ENCODE measurements at regions not wholly inside any gene's neighbourhood (a gene's known extent, or its start where the extent isn't known, plus 50 kb on each side); places are given as distances from the start of the nearest gene placed in this dataset.
"Not testable (repeated sequence)": the region's sequence is repeated elsewhere in the genome, so short reads cannot be mapped to it uniquely, and the experiment has no call there.

DNA sequence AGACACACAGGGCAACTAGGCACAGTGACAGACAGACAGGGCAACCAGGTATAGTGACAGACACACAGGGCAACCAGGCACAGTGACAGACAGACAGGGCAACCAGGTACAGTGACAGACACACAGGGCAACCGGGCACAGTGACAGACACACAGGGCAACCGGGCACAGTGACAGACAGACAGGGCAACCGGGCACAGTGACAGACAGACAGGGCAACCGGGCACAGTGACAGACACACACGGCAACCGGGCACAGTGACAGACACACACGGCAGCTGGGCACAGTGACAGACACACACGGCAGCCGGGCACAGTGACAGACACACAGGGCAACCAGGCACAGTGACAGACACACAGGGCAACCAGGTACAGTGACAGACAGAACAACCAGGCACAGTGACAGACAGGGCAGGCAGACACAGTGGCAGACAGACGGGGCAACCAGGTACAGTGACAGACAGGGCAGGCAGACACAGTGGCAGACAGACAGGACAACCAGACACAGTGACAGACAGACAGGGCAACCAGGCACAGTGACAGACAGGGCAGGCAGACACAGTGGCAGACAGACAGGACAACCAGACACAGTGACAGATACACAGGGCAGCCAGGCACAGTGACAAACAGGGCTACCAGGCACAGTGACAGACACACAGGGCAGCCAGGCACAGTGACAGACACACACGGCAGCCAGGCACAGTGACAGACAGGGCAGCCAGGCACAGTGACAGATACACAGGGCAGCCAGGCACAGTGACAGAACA lies 64.7 kb upstream of the RAB6C start:
- Mint-ChIP-seq H3K9me3 (peaks cover 18% of the 10 kb centered on the region), H3K27me3 (peaks cover 4% of the 10 kb centered on the region), H3K27ac (no peak overlapping the region), H3K4me1 (ENCODE audit: low read depth) (no peaks in the 10 kb centered on the region), H3K4me3 (no peak overlapping the region), H3K36me3 (ENCODE audit: low read depth) (peaks cover 2% of the 10 kb centered on the region)
- no peak for DNase-seq

DNA sequence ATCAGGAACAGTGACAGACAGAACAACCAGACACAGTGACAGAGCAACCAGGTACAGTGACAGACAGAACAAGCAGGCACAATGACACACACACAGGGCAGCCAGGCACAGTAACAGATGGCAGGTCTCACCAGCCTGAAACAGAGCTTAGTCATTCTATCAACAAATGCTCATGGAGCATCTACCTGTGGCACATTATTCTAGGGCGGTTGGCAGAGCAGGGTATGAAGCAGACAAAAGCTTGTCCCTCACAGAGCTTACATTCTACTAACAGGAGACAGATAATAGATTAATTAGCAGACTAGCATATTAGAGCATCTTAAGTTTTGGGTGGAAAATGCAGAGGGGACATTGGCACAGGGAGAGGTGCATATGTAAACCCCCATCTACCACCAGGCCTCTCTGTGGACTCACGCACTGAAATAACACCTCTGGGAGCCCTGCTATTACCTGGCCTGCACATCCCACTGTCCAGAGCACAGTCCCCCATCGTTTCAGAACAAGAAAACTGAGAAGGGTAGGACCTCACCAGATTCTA lies 64.1 kb upstream of the RAB6C start:
- H3K9me3 Mint-ChIP-seq: peaks cover 23% of the 10 kb centered on the region
- no peak overlapping the region for H3K27ac Mint-ChIP-seq
- H3K4me1 Mint-ChIP-seq (ENCODE audit: low read depth): no peaks in the 10 kb centered on the region
- H3K27me3 Mint-ChIP-seq: peaks cover 4% of the 10 kb centered on the region
- H3K4me3 Mint-ChIP-seq: no peak overlapping the region
- DNase-seq: no peak
- peaks cover 2% of the 10 kb centered on the region for H3K36me3 Mint-ChIP-seq (ENCODE audit: low read depth)

DNA sequence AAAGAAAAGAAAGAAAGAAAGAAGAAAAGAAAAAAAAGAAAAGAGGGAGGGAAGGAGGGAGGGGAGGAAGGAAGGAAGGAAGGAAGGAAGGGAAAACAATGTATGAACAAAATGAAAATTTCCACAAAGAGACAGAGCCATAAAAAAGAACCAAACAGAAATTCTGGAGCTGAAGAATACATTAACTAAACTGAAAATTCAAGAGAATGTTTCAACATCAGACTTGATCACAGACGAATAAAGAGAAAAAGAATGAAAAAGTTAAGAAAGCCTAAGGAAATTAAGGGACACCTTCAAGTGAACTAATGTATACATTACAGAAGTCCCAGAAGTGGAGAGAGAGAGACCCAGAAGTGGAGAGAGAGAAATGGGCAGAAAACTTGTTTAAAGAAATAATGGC lies 60.9 kb upstream of the RAB6C start:
- no peak overlapping the region for H3K27ac Mint-ChIP-seq
- no peak overlapping the region for H3K4me3 Mint-ChIP-seq
- peaks cover 2% of the 10 kb centered on the region for H3K36me3 Mint-ChIP-seq (ENCODE audit: low read depth)
- peaks cover 24% of the 10 kb centered on the region for H3K27me3 Mint-ChIP-seq
- peaks cover 1% of the 10 kb centered on the region for H3K4me1 Mint-ChIP-seq (ENCODE audit: low read depth)
- DNase-seq: no peak
- peaks cover 23% of the 10 kb centered on the region for H3K9me3 Mint-ChIP-seq

DNA sequence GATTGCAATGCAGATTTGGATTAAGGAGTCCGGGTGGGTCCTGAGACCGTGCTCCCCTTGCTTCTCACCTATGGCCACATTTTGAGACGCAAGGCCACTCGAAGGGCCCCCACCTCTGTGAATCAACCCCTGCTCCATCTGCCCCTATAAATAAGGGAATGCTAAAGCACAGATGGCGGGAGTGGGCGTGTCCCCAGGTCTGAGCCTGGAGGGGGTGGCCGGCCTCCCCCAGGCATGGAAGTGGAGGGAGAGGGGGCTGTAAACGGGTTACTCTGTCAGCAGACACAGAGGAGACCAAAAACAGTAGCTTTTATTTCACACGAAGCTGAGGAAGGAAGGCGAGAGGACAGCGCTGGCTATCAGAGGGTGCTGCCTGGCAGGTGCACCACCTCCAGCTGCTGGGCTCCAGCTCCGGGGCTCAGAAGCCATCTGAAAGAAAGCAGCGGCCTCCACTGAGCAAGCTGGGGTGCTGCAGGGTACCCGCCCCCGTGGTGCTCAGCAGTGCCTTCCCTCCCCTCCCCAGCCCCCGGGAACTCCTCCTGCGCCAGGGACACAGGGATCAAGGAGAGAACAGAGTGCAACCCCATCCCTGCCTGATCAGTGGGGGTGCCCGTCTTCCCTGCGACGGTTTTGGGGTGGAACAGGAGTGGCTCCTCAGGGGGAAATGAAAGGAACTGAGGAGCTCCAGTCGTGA lies 56.7 kb upstream of the RAB6C start:
- Mint-ChIP-seq H3K4me3 (no peak overlapping the region), H3K27me3 (peaks cover 43% of the 10 kb centered on the region), H3K27ac (no peak overlapping the region), H3K9me3 (peaks cover 17% of the 10 kb centered on the region), H3K36me3 (ENCODE audit: low read depth) (peaks cover 2% of the 10 kb centered on the region), H3K4me1 (ENCODE audit: low read depth) (peaks cover 4% of the 10 kb centered on the region)
- no peak for DNase-seq

DNA sequence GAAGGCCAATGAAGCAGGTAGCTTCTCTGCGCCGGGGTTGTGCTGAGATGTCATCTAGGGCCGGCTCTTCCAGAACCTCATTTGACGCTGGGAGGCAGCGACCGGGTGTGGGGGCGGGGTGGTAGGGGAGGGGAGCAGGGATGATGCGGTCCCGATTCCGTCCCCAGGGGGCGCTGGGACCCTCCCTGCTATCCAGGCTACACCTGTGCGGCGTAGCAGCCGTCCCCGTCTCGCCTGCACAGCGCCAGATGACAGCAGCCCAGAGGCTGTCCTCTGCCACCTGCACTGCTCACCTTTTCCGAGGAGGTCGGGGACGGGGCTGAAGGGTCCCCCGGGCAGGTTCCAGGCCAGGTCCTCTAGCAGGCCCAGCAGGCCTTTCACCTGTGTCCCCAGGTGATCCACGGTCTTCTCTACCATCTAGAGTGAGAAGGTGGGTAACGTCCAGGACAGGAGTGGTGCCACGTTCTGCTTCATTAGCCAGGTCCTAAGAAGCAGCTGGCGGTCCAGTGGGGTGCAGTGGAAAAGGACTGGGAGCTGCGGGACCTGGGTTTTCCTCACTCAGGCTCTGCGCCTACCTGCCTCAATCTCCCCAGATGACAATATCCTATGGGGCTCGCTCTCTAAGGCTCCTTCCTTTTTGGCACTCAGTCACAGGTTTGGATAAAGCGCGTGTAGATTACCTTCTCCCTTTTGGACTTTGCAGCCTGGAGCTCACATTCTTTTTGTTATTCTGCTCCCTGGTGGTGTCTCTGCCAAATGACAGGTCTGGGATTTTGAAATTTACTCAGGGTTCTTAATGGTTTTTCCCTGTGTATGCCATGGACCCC lies 56.0 kb upstream of the RAB6C start:
- peak; percentile 36 for DNase-seq
- H3K4me1 Mint-ChIP-seq (ENCODE audit: low read depth): peaks cover 4% of the 10 kb centered on the region
- H3K27me3 Mint-ChIP-seq: peaks cover 43% of the 10 kb centered on the region
- H3K9me3 Mint-ChIP-seq: peaks cover 11% of the 10 kb centered on the region
- H3K36me3 Mint-ChIP-seq (ENCODE audit: low read depth): peaks cover 2% of the 10 kb centered on the region
- H3K4me3 Mint-ChIP-seq: no peak overlapping the region
- H3K27ac Mint-ChIP-seq: no peak overlapping the region

DNA sequence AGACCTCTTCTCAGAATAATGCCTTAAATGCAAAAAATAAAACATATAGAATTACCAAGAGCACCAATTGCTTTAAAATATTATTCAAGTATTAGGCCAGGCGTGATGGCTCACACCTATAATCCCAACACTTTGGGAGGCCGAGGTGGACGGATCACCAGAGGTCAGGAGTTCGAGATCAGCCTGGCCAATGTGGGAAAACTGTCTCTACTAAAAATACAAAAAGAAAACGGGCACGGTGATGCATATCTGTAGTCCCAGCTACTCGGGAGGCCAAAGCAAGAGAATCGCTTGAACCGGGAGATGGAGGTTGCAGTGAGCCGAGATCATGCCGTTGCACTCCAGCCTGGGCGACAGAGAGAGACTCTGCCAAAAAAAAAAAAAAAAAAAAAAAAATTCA lies 55.4 kb upstream of the RAB6C start:
- not testable (repeated sequence) for H3K27ac Mint-ChIP-seq; H3K4me1 Mint-ChIP-seq (ENCODE audit: low read depth); H3K36me3 Mint-ChIP-seq (ENCODE audit: low read depth); H3K4me3 Mint-ChIP-seq; DNase-seq; H3K9me3 Mint-ChIP-seq
- H3K27me3 Mint-ChIP-seq: peaks cover 43% of the 10 kb centered on the region

DNA sequence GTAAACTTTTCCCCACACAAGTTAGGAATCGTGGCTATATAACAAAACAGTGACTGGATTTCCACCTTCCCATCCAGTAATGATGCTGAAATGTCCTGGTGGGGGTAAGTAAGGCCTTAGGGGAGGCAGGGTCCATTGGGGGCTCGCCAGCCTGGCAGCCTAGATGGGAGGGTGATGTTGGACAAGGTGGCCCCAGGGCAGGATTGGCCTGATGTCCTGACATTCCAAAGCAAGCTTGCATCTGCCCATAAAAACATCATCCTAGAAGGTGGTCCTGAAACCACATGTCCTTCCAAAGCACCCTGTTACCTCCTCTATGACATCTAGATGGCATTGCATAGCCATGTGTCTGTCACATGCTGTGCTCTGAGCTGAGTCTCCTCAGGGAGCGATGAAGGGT lies 54.1 kb upstream of the RAB6C start:
- Mint-ChIP-seq H3K27ac (no peak overlapping the region), H3K36me3 (ENCODE audit: low read depth) (no peaks in the 10 kb centered on the region), H3K27me3 (peaks cover 43% of the 10 kb centered on the region), H3K9me3 (no peaks in the 10 kb centered on the region), H3K4me1 (ENCODE audit: low read depth) (peaks cover 4% of the 10 kb centered on the region), H3K4me3 (no peak overlapping the region)
- no peak for DNase-seq

DNA sequence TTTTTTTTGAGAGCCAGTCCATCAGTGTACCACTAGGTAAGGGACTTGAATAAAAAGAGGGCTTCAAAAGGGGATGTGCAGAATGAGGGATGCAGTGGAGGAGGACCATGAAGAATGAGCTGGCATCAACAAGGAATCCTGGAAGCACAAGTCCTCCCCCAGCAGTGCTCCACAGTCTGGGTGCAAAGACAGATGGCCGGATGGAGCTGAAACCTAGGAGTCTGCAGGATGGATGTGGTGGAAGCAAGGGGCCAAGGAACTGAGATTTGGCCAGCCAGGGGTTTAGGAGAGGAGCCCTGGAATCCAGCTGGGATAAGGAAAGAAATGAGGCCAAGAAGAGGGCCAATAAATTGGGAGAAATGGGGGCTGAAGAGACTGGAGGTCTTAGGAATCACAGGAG lies 51.8 kb upstream of the RAB6C start:
- Mint-ChIP-seq H3K4me3 (no peak overlapping the region), H3K27ac (no peak overlapping the region), H3K9me3 (no peaks in the 10 kb centered on the region), H3K27me3 (peaks cover 33% of the 10 kb centered on the region), H3K36me3 (ENCODE audit: low read depth) (no peaks in the 10 kb centered on the region), H3K4me1 (ENCODE audit: low read depth) (peaks cover 4% of the 10 kb centered on the region)
- no peak for DNase-seq

DNA sequence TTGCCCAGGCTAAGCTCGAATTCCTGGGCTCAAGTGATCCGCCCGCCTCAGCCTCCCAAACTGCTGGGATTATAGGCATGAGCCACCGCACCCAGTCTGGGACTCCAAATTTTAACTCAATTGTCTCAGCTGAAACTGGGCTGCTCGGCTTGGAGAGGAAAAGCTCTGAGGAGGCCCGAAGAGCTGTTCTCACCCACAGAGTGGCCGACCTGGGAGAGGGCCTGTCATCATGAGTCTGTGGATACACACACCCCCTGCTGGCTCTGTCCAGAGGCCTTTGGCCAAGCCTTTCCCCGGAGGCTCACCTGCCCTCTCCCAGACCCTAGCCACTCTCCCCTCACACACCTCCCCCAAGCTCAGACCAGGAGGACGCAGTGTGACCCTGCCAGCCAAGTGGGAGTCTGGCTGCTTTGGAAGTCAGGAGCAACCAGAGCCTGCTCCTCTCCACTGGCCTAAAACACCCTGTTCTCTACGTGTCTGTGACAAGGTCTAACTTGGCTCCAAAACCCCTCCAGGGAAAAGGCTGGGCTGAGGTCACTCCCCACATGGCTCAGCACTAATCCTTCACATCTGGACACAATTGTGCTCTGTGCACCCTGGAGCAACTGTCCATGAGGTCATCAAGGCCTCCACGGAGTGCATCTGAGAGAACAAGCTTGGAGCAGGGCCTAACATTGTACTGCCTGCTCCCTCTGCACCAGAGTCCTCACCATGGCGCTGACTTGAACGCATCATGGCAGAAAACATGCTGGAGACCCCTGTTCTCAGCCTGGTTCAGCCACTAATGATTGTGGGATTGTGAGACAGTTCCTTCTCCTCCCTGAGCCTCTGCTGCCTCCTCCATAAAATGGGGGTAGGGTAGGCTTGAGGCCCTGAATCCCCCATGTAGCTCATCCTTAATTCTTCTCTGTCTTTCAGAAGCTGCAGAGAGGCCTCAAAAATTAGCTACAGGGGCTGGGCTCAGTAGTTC lies 49.9 kb upstream of the RAB6C start:
- Mint-ChIP-seq H3K27ac (no peak overlapping the region), H3K4me3 (no peak overlapping the region), H3K36me3 (ENCODE audit: low read depth) (no peaks in the 10 kb centered on the region), H3K9me3 (no peaks in the 10 kb centered on the region), H3K4me1 (ENCODE audit: low read depth) (no peaks in the 10 kb centered on the region), H3K27me3 (peaks cover 36% of the 10 kb centered on the region)
- DNase-seq: no peak
